HCT116 (cell line): ENCODE measurements at regions not wholly inside any gene's neighbourhood (a gene's known extent, or its start where the extent isn't known, plus 50 kb on each side); places are given as distances from the start of the nearest gene placed in this dataset.
"Not testable (repeated sequence)": the region's sequence is repeated elsewhere in the genome, so short reads cannot be mapped to it uniquely, and the experiment has no call there.

Experiments used
- ATAC-seq: fragments of 200-7000 bp; cut with Tn5 transposase; 2 replicates; pipeline ENCODE4 v1.9.1; 2020; ENCODE audit warnings: mild to moderate bottlenecking, moderate library complexity
- BruUV-seq: library from RNA; stranded (reverse); fragments of 400-500 nt; replicated peaks from 2 replicates; lab custom pipeline; 2021; lab: Mats Ljungman, UMichigan
- CTCF ChIA-PET: fragments of 300-600 bp; sonication (Branson Sonifier 250); formaldehyde crosslinking; loops from one replicate; lab custom pipeline; 2021; ENCODE audit warnings: antibody characterized with exemption; lab: Charles Lee
- POLR2A ChIA-PET: fragments of 300-600, 350-600 bp; sonication (Branson Sonifier 250); formaldehyde crosslinking; loops from one replicate; lab custom pipeline; 2021; ENCODE audit warnings: antibody characterized with exemption; lab: Charles Lee
- RAD21 ChIA-PET, 2 experiments: fragments of 300-600 bp; sonication (Branson Sonifier 250); formaldehyde crosslinking; loops; one replicate each; lab custom pipeline; 2023; ENCODE audit warnings: low total read pairs in 2 of 2; ENCODE audit not compliant: uncharacterized antibody in 2 of 2, unreplicated experiment in 2 of 2, low non-redundant PET in 1 of 2; lab: Charles Lee
- DNase-seq: peaks from one replicate; pipeline ENCODE4 v3.0.0-alpha.2; 2010; ENCODE audit warnings: low read depth, low spot score
- H2AFZ ChIP-seq: fragments of 200-600 bp; shearing (Covaris generic), sonication (generic); 2 replicates; pipeline ENCODE4 v1.6.1; 2017; ENCODE audit warnings: low read depth, mixed run types, mixed read lengths, antibody characterized with exemption, low read length; ENCODE audit not compliant: poor library complexity, severe bottlenecking
- H3K27ac ChIP-seq: 2 replicates; pipeline ENCODE4 v1.5.1; 2012; ENCODE audit warnings: low read depth, low read length
- H3K27me3 ChIP-seq: fragments of 200-600 bp; sonication (generic); 2 replicates; pipeline ENCODE4 v1.6.1; 2016; ENCODE audit warnings: mixed run types, low read length, mixed read lengths; ENCODE audit not compliant: insufficient read depth
- H3K36me3 ChIP-seq, 2 experiments: fragments of 200-500 bp in 1 of 2; fragments of 200-600 bp in 1 of 2; sonication (Bioruptor generic) in 1 of 2; sonication (generic) in 1 of 2; 2 replicates each; pipeline versions ENCODE4 v1.5.1 to v1.6.1; 2014 to 2016; ENCODE audit warnings: low read length in 2 of 2, inconsistent platforms in 1 of 2, mixed read lengths in 1 of 2, mixed run types in 1 of 2; ENCODE audit not compliant: insufficient read depth in 2 of 2, control insufficient read depth in 1 of 2
- H3K4me1 ChIP-seq, 2 experiments: fragments of 200-600 bp in 1 of 2; sonication (generic) in 1 of 2; 2 replicates each; pipeline versions ENCODE4 v1.5.1 to v1.6.1; 2012 to 2017; ENCODE audit warnings: low read length in 2 of 2, inconsistent platforms in 1 of 2, mild to moderate bottlenecking in 1 of 2, mixed read lengths in 1 of 2, mixed run types in 1 of 2, moderate library complexity in 1 of 2; ENCODE audit not compliant: insufficient read depth in 2 of 2, control insufficient read depth in 1 of 2
- H3K4me2 ChIP-seq: fragments of 200-600 bp; sonication (generic); 2 replicates; pipeline ENCODE4 v1.6.1; 2017; ENCODE audit warnings: mixed run types, low read length, mixed read lengths
- H3K4me3 ChIP-seq, 2 experiments: fragments of 200-600 bp in 1 of 2; sonication (generic) in 1 of 2; replicated peaks in 1 of 2; 2 replicates each; pipeline ENCODE4 v1.5.1; 2011 to 2016; ENCODE audit warnings: low read length in 2 of 2, control low read depth in 1 of 2, low read depth in 1 of 2, mild to moderate bottlenecking in 1 of 2, mixed read lengths in 1 of 2, mixed run types in 1 of 2
- H3K79me2 ChIP-seq: fragments of 200-600 bp; sonication (generic); 2 replicates; pipeline ENCODE4 v1.6.1; 2017; ENCODE audit warnings: mild to moderate bottlenecking, mixed run types, low read length, moderate library complexity, mixed read lengths; ENCODE audit not compliant: insufficient read depth
- H3K9ac ChIP-seq: fragments of 200-600 bp; sonication (generic); 2 replicates; pipeline ENCODE4 v1.6.1; 2016; ENCODE audit warnings: low read length, mixed read lengths
- H3K9me2 ChIP-seq: fragments of 200-600 bp; sonication (generic), shearing (Covaris generic); 2 replicates; pipeline ENCODE4 v1.6.1; 2017; ENCODE audit warnings: mixed run types, mild to moderate bottlenecking, moderate library complexity; ENCODE audit not compliant: insufficient read depth
- H3K9me3 ChIP-seq, 2 experiments: fragments of 200-500 bp in 1 of 2; fragments of 200-600 bp in 1 of 2; sonication (Bioruptor generic) in 1 of 2; sonication (generic) in 1 of 2; 2 replicates each; pipeline ENCODE4 v1.6.1; 2014 to 2017; ENCODE audit warnings: low read length in 2 of 2, mixed read lengths in 2 of 2, inconsistent platforms in 1 of 2, low read depth in 1 of 2, mild to moderate bottlenecking in 1 of 2, mixed run types in 1 of 2, moderate library complexity in 1 of 2; ENCODE audit not compliant: control insufficient read depth in 1 of 2, insufficient read depth in 1 of 2
- H4K20me1 ChIP-seq: fragments of 200-600 bp; sonication (generic), shearing (Covaris generic); 2 replicates; pipeline ENCODE4 v1.6.1; 2017; ENCODE audit warnings: mixed run types, mild to moderate bottlenecking, moderate library complexity; ENCODE audit not compliant: insufficient read depth
- CBX3 ChIP-seq: IDR thresholded peaks from 2 replicates; pipeline ENCODE4 v1.6.1; 2012; ENCODE audit warnings: low read depth
- EGR1 ChIP-seq: IDR thresholded peaks from 2 replicates; pipeline ENCODE4 v1.6.1; 2012; ENCODE audit warnings: low read depth
- ELF1 ChIP-seq: IDR thresholded peaks from 2 replicates; pipeline ENCODE4 v1.6.1; 2012; ENCODE audit warnings: low read depth, borderline replicate concordance
- EZH2 ChIP-seq: fragments of 200-600 bp; sonication (generic); IDR thresholded peaks from 2 replicates; pipeline ENCODE4 v1.6.1; 2017; ENCODE audit warnings: antibody characterized with exemption, mixed run types
- EZH2phosphoT487 ChIP-seq: fragments of 200-600 bp; IDR thresholded peaks from 2 replicates; pipeline ENCODE4 v1.6.1; 2018; ENCODE audit warnings: antibody characterized with exemption, borderline replicate concordance
- POLR2AphosphoS5 ChIP-seq: IDR thresholded peaks from 2 replicates; pipeline ENCODE4 v1.6.1; 2011; ENCODE audit warnings: mild to moderate bottlenecking, low read depth, low read length, moderate library complexity
- RAD21 ChIP-seq: IDR thresholded peaks from 2 replicates; pipeline ENCODE4 v1.6.1; 2012; ENCODE audit warnings: low read depth, mild to moderate bottlenecking
- SIN3A ChIP-seq: IDR thresholded peaks from 2 replicates; pipeline ENCODE4 v1.6.1; 2012; ENCODE audit warnings: low read depth
- SP1 ChIP-seq: IDR thresholded peaks from 2 replicates; pipeline ENCODE4 v1.6.1; 2012; ENCODE audit warnings: low read depth
- ZBTB33 ChIP-seq: IDR thresholded peaks from 2 replicates; pipeline ENCODE4 v1.6.1; 2011; ENCODE audit warnings: mild to moderate bottlenecking, low read length, moderate library complexity; ENCODE audit not compliant: insufficient replicate concordance; ENCODE audit errors: extremely low read depth
- ZNF274 ChIP-seq: fragments of 200-500 bp; sonication (Bioruptor generic); IDR thresholded peaks from 2 replicates; pipeline ENCODE4 v1.6.1; 2014; ENCODE audit warnings: mild to moderate bottlenecking, low read depth, low read length, inconsistent platforms
- intact Hi-C: fragments of 100-400 bp; cut with micrococcal nuclease; formaldehyde crosslinking; loops from 2 replicates; pipeline ENCODE4 v1.10.0; 2022

- intact Hi-C loops, result no loop called here
- H3K36me3 ChIP-seq, result no peaks in the 10 kb centered on the region
- H2AFZ ChIP-seq, result no peak overlapping the region
- H3K4me2 ChIP-seq, result no peak overlapping the region
- POLR2A ChIA-PET, result no interaction called here
- peaks cover 4 to 8% of the 10 kb centered on the region in 2 experiments; a peak in 2 of 4 replicates for H3K9me3 ChIP-seq
- no peaks in the 10 kb centered on the region for H3K27me3 ChIP-seq
- CTCF ChIA-PET, result no interaction called here
- H3K9me2 ChIP-seq, result no peaks in the 10 kb centered on the region
- TF ChIP-seq EGR1 (no peak), ELF1 (no peak), CBX3 (no peak), RAD21 (no peak), SIN3A (no peak), ZBTB33 (no peak), EZH2phosphoT487 (no peak), ZNF274 (no peak)
- ATAC-seq, result no peak
- RAD21 ChIA-PET, result no interaction called here
- no TSS peak for BruUV-seq
- DNase-seq, result no peak
- H3K79me2 ChIP-seq, result no peaks in the 10 kb centered on the region
- H3K4me3 ChIP-seq, result no peak overlapping the region
- no peak overlapping the region for H3K27ac ChIP-seq
- H3K9ac ChIP-seq, result no peak overlapping the region
- H3K4me1 ChIP-seq, result no peaks in the 10 kb centered on the region
- no peaks in the 10 kb centered on the region for H4K20me1 ChIP-seq
Measured at GRCh38 chr20:40008177-40008576, 680.9 kb downstream of the MAFB start.

GRCh38 chr20:40006168-40006860 lies 682.7 kb downstream of the MAFB start:
- CTCF ChIA-PET, result no interaction called here

GRCh38 chr20:40004092-40004491 lies 684.9 kb downstream of the MAFB start:
- intact Hi-C loops, DNase-seq, CTCF ChIA-PET, H3K27ac ChIP-seq, H3K9me3 ChIP-seq, BruUV-seq, H4K20me1 ChIP-seq, H3K4me1 ChIP-seq, H2AFZ ChIP-seq, RAD21 ChIA-PET, H3K79me2 ChIP-seq, ATAC-seq, H3K36me3 ChIP-seq, H3K9ac ChIP-seq, H3K9me2 ChIP-seq, H3K4me2 ChIP-seq, POLR2A ChIA-PET, H3K27me3 ChIP-seq, H3K4me3 ChIP-seq: not testable (repeated sequence)

More at GRCh38 chr20:40006168-40006860, 682.7 kb downstream of the MAFB start:
- Histone ChIP-seq H3K9me3 (peaks cover 4% of the 10 kb centered on the region in 2 experiments; a peak in 2 of 4 replicates), H3K4me3 (no peak overlapping the region), H3K4me2 (no peak overlapping the region), H3K79me2 (no peaks in the 10 kb centered on the region), H2AFZ (no peak overlapping the region), H3K36me3 (no peaks in the 10 kb centered on the region), H3K9me2 (no peaks in the 10 kb centered on the region), H3K27ac (no peak overlapping the region), H4K20me1 (no peaks in the 10 kb centered on the region), H3K4me1 (no peaks in the 10 kb centered on the region), H3K27me3 (no peaks in the 10 kb centered on the region), H3K9ac (no peak overlapping the region)
- TF ChIP-seq SP1 (no peak), EZH2 (no peak), POLR2AphosphoS5 (no peak)
- ATAC-seq, result no peak
- POLR2A ChIA-PET, result no interaction called here
- BruUV-seq, result no TSS peak
- DNase-seq, result no peak
- intact Hi-C loops, result no loop called here
- RAD21 ChIA-PET, result no interaction called here
